ENCODE measurements at regions not wholly inside any gene's neighbourhood (a gene's known extent, or its start where the extent isn't known, plus 50 kb on each side); places are given as distances from the start of the nearest gene placed in this dataset.
"Not testable (repeated sequence)": the region's sequence is repeated elsewhere in the genome, so short reads cannot be mapped to it uniquely, and the experiment has no call there.

DNA sequence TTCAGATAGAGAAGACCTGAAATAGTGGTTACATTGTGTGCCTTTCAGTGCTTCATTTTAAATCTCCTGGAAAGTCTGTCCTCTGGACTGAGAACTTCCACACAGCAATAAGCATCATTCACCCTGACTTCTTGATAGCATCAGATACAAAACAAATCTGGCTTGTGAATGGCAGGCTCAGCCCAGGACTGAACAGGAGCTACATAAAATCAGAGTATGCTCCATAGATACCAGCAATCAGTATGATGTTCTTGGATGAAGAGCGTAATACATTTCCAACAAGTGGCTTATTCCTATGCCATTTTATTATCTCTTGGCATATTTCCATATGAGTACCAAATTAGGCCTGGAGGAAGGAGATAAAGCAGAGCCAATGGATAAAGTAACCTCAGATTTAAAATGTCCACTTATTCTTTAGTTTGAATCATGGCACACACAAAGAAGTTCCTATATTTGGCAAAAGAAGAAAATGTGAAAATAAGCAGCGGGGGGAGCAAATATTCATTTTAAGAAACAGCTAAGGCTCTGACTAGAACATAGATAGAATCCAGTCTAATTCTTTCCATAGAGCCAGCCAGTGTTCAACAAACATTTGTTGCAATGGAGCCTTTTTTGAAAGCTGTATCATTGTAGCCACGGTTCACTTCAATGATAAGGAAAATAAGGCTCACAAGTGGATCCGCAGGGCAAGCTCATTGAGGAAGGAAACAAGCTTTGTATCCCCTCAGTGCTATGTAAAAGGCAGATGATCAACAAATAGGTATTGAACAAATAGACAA lies 230.8 kb upstream of the CHAC2 start:
- DNase-seq = no peak

DNA sequence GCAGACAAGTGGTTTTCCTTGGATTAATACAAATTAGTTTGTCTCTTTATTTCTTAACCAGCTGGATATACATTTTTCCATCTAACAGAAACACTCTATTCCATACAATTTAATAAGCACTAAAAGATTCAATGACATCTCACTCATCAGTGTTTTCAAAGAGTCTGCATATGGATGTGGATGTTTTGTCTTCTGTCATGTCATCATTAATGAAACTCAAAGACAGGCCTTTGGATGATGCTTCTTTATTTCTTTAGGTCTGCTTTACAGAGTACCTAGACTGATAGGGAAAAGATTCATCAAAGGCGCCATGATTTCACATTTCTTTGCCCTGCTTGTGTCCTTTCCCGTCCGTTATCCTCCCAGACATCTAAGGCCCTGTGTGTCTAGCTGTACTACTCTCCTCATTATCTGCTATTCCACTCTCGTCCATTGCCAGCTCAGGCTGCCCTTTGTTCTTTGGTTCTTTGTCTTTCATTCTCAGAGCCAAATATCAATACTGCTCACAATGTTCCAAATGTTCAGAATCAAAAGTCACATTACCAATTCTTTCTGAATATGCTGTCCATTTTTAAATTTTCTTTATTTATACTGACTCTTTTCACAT lies 232.3 kb upstream of the CHAC2 start:
- DNase-seq = no peak

DNA sequence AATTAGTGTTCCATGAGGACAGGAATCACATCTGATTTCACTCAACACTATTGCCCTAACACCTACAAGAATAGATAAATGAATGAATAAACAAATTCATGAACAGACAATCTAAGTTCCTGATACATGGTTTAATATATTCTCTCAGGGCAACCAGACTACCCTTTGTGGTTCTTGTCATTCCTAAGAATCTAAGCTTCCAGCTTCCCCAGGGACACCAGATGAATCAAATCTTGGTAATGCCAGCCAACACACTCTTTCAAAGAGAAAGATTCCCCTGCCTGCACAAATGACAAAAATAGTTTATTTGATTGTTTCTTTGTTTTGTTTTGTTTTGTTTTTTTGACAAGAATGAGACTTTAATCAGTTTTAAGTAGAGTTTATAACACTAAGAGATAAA lies 237.5 kb upstream of the CHAC2 start:
- DNase-seq = no peak

DNA sequence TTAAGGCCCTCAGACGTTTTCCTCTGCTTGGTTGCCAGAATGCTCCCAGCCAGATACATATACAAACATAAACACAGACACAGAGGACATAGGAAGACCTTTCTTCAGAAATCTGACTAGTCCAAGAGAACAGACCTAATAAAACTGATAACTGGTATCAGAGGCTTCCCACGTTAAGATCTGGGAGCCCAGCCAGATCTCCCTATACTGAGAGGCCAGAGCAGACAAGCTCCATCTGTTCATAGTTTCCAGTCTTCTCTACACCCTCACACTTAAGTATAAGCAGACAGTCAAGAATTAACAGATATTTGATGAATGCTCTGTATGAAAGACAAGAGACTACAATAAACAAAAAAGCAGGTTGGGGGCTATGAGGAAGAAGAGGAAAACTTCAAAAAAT lies 240.5 kb upstream of the CHAC2 start:
- DNase-seq = no peak

DNA sequence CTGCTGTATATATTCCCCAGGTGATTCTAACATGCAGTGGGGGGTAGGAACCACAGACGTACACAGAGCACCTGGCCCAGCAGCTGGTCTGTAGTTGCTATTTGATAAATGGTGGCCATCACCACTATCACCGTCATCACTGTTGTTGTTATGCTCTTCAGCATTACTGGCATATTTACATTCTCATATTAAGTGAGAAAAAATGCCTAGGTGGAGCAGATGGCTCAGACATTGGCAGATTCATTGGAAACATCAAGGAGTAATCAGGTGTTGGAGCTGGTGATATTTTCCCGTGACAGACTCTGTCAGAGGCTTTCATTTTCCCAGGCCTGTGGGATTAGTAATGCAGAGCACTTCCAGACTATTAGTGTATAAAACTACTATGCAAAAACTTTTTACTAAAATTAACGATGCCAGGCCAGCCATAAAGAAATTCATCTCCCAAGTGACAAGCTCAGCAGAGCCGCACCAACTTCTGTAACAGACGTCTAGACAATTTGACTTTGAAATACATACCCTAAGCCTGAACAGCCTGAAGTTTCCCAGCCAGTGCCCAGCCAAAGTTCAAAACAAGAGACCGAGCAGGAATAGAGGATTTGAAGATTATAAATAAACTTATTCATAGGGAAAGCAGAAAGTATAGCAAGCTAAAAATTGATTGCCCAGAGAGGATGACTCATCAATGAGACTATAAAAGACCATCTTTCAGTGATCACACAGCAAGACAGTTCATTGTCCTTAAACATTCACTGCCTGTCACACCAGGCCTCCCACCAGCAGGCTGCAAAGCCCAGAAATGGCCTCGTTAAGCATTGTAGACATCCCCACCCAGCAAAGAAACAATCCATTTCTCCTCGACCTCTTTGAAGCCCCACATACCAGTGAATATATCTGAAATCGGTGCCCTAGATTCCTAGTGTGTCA lies 247.4 kb upstream of the CHAC2 start:
- no peak for DNase-seq

DNA sequence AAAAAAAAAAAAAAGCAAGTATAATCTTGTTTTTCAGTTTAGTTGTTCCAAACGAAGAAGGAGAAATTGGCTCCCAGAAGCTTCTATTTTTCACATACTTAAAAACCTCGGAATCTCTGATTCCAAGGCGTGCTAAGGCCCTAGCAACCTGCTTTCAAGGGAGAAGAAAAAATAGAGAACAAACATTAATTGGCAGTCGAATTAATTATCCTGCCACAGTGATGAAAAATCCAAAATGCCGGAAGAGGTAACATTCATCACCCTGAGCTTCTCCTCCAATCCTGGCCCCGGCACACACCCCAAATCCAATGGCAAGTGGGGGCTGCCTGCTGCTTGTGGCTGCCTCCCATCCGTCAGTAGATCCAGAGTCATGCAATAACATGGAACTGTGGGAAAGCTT lies 250.2 kb upstream of the CHAC2 start:
- no peak for DNase-seq

DNA sequence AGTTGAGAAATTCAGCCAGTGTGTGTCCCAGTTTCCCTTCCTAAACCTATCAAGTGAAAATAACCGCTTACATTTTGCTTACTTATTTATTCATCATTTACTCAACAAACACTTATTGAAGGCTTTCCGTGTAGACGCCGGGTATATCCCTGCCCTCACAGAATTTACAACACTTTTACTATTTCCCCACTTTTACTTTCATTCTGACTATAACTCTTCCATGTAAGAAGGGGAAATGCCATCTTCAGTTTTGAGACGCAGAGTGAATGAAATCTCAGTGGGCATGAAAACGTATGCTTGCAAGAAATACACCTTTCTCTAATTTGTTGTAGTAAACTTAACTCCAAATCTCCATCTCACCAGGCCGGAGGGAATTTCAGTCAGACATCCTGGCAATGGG lies 251.0 kb upstream of the CHAC2 start:
- no peak for DNase-seq

DNA sequence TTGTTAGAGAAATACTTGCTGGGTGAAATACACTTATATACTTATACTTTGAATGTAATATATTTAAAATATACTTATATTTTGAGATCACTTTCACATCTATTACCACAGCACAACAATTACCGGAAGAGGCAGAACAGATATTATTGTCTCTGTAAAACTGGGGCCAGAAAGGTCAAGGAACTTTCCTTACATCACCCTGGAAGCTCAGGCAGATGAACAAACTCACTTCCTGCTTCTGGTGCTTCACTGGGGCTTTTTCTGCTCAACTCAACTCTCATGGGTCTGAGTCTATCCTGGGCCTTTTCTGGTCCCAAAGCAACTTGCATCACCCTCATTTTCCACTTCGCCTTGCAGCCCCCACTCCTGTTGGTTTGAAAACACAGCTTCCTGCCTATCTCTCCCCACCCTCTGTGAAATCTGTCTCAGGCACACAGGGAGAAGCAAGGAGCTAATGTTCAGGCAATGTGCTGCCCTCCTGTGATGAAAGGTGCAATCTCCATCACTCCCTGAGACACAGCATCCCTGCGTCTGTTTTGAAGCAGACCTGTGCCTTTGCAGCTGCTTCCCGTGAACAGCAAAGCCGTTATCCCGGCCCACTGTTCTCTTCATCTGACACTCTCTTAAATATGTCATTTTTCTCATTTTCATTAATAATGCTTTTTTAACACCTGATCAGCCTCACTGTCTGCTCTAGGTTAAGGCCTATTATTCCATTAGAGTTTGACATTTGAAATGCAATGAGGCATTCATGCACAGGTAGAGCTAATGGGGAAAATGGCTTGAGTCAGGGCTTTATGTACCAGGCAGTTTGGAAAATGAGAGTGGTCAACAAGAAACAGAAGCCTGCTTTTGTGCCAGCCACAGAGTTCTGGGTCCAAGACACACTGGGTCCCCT lies 251.9 kb upstream of the CHAC2 start:
- DNase-seq = no peak

DNA sequence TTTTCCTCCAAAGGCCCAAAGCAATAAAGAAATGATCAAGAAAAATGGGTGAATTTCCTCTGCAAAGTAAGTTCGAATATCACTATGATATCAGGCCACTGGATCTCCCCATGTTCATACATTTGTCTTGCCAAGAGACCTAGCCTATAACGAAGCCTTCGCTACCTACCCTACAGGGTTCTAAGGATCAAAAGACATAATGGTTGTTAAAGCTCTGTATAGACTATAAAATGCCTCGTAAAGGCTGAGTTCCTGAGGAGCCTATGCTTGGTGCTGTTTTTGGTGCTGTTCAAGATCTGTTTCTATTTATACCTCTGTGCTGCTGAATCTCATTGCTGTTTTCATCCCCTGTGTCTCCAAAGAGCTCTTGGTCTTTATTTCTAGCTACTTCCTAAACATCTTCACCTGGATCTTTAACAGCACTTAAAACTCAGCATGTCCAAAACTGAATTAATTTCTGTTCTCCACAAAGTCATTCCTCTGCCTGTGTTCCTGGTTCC lies 254.4 kb upstream of the CHAC2 start:
- DNase-seq = no peak

DNA sequence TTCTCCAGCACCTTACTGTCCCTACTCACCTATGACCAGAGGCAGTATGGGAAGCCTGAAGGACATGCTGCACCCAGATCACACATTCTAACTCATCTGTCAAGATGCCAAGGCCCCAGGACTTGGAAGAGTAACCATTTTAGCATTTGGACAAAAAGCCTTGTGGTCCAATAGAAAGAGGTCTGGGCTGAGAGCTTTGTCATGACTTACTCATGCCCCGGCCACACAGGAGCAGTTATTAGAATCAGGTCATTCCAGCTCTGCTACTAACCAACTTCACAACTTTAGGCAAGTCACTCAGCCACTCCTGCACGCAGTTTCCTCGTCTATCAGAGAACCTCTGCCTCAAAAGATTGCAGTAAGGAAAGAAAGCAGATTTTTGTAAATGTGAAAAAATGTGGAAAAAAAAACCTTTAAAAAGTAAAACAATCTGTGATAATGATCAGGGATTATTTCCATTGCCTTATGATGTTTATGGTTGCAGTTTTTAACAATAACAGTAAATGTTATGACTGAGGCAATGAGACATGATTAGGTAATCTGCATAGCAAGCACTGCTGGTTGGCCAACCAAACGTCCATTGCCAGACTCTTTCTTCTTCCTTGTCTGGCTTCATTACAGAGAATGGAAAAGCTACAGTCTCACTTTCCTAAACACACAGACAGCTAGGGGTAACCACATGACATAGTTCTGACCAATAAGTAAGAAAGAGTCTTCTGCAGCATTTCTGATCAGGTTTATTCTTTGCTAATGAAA lies 255.4 kb upstream of the CHAC2 start:
- DNase-seq = no peak

DNA sequence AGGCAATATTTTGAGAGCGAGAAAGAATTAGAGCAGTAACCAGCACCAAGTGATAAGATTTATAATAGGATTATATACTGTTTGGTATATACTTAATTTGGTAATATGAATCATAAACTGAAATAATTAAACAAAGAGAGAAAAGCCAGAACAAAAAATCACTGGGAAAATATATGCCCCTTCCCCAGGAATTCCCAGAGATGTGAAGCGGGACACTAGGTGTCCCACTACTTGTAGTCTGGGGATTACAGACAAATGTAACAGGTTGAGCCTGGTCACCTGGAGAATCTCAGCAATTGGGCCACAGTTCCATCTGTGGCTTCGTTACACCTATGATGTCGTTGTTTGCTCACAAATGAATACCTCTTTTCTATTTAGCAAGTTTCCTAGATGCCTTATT lies 256.1 kb upstream of the CHAC2 start:
- no peak for DNase-seq

DNA sequence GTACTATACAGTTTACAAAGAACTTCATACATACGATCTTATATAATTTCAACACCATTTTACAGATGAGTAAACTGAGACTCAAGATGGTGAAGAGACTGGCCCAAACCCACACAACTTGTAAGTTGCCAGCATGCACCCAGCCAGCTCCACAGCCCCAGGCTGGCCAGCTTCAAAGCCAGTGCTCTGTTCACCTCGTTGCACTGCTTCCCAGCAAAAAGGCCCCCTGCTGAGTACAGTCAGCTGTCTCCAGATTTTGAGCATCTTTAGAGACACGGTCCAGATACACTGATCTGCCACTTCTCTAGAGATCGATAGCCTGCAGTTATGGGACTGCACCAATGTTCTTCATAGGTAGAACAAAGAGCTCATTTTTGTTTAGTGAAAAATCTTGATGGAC lies 257.2 kb upstream of the CHAC2 start:
- DNase-seq = no peak

DNA sequence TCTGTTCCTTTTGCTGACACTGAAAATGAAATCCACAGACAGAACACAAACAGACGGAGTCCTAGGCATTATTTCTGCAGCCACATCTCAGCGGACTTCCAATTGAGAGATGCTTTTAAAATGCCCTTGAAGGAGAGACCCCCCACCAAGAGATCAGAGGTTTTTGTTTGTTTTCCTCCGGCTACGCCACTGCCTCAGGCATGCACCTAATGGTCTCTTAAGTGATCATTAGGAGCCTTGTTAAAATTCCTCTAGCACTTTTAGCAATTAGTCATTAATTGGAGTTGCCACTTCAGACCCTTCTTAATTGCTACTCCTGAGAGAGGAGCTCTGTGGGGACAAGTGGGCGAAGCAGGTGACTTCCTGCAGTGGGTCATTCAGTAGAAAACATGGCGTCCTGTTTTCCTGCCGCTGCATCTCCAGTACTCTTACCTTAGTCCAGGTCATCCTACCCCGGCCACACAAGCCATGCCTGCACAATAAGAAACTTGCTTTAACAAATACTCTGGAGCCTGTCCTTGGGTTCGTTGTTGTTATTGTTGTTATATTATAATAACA lies 257.7 kb upstream of the CHAC2 start:
- DNase-seq = no peak

DNA sequence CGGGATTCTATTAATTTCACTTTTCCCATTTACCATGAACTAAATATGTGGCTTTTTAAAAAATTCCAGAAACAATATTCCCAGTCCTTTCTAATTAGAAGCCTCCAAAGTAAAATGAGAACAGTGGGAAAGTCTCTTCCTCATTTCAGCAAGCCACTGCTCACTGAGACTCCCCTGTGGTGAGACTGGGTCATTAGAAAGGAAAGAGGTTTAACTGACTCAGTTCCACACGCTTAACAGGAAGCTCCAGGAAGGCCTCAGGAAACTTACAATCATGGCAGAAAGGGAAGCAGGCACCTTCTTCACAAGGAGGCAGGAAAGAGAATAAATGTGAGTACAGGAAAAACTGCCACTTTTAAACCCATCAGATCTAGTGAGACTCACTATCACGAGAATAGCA lies 258.9 kb upstream of the CHAC2 start:
- no peak for DNase-seq

DNA sequence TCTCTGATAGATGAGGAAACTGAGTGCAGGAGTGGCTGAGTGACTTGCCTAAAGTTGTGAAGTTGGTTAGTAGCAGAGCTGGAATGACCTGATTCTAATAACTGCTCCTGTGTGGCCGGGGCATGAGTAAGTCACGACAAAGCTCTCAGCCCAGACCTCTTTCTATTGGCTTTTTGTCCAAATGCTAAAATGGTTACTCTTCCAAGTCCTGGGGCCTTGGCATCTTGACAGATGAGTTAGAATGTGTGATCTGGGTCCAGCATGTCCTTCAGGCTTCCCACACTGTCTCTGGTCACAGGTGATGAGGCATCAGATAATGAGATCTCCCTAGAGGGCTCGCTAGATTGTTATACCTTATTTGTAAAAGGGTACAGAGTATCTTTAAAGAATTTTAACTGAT lies 260.5 kb upstream of the CHAC2 start:
- not testable (repeated sequence) for DNase-seq

DNA sequence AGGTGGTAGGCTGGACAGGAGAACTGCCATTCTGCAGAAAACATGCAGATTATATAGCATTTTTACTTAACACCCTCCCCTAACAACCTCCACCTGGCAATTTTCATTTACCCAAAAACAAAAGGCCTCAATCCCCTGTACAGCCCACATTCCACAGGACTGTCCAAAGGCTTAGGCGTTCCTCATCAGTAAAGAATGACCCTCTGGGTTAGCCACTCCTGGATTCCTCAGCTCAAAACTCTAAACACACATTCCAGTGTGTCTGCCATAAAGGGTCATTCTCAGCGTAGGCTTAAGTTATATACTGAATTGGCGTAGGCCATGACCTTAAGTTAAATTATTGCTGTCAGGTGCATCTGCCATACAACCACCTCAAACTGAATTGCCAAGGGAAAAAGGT lies 261.8 kb upstream of the CHAC2 start:
- no peak for DNase-seq

DNA sequence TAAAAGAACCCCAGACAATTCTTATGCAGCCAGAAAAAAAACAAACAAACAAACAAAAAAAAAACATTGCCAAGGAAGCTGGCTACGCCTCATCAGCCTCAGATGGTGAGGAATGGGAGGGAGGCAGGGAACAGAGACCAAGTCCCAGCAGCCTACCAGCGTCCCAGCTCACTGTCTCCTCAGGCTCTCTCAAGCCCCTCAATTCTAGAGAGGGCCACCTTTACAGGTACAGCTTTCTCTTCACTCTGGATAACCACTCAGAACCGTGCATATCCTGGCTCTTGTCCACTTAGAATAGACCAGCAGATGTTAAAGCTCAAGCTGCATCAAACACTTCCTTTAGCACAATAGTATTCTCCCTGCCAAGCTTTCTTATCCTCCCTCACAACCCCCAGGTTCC lies 263.1 kb upstream of the CHAC2 start:
- DNase-seq = no peak

DNA sequence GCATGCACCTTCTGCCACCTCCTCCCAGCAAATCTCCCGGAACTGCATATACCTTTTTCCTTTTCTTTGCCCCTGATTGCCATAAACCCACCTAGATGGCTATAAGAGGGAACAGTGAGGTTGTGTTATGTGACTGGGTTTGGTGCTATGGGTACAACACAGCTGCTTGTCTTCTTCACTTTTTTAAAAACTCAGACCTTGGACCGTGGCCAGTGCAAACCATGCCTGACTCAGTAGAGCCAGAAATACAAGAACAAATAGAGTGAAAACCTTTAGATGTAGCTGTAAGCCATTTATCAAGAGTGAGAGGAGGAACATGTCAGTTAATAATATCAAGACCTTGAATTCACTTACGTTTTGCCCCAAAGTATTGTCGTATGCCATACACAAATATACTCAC lies 267.4 kb upstream of the CHAC2 start:
- DNase-seq = no peak

DNA sequence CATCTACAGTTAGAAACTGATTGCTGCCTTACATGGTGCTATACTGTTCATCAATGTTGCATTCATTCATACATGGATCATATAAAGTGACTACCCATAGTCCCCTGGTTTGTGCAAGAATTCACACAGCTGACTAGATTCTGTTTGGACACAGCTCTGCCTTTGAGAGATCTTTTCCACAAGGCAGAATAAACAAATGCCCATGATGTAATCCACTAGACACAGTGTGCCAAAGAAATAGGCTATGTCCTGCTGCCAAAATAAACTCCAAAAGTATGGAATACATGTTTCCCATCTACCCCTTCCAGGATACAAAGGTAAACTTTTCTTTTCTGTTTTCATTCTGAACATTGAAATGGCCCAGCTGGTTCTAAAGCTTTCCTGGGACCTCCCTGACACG lies 269.4 kb upstream of the CHAC2 start:
- DNase-seq = no peak

DNA sequence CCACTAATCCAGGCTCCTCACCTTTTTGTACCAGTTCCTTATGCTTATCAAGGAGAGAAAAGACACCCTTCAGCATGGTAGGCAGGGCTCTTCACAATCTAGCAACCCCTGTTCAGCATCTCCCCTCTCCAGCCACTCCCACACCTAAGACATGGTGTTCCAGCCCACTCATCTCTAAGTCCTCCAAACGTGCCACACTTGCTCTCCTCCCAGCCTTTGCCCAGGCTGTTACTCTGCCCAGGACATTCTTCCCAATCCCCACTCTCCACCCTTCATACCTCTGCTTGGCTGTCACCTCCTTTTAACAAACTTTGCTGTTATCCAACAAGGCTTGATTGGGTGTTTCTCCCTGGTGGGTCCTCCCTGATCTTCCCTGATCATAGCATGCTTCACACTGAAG lies 270.6 kb upstream of the CHAC2 start:
- no peak for DNase-seq

DNA sequence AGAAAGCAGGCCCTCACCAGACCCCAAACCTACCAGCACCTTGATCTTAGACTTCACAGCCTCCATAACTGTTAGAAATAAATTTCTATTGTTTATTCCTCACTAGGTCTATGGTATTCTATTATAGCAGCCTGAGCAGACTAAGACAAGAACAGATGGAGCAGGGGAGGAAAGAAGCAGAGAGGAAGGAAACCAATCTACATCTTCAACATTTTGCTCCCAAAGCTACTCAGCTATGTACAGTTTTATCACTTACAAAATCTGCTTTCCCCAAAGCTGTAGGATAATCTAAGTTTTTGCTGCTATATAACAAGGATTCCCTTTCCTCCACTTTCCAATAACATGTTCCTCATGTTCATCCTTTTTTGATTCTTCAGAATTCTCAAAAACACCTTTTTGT lies 274.4 kb upstream of the CHAC2 start:
- no peak for DNase-seq

DNA sequence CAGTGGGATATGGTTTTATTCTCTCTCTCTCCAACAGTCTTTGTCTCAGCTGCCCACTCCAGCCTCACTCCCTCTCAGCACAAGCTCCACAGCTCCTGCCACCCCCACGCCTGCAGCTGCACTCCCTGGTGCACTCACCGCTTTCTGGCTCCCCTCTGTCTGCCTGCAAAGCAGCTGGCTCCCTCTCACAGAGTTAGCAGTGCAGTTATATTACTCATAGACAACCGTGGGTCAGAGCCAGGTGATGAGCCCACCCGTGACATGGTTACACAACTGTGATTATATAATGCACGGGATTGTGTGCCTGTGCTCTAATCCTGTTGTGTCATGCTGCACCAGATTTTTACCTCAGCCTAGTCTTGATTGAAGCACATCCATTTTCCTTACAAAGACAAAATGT lies 276.9 kb upstream of the CHAC2 start:
- no peak for DNase-seq
